ENCODE measurements at regions not wholly inside any gene's neighbourhood (a gene's known extent, or its start where the extent isn't known, plus 50 kb on each side); places are given as distances from the start of the nearest gene placed in this dataset.

- TF ChIP-seq CTCF (conservative IDR thresholded peaks at IDR 0.05; ENCODE audit: low read length) (no peak), EZH2phosphoT487 (IDR thresholded peaks at IDR 0.05; ENCODE audit: borderline replicate concordance, low read depth, low read length) (no peak)
Observed at GRCh38 chr3:83816653-83817052, 1142.1 kb upstream of the CADM2 start.

Data from OCI-LY7 (cell line).